Stimulated activated naive CD8-positive, alpha-beta T cell treated with anti-CD3 and anti-CD28 coated beads, Interleukin-15, amount 100 ng/mL, for 72 hours (primary cell): ENCODE measurements at regions not wholly inside any gene's neighbourhood (a gene's known extent, or its start where the extent isn't known, plus 50 kb on each side); places are given as distances from the start of the nearest gene placed in this dataset.
"Not testable (repeated sequence)": the region's sequence is repeated elsewhere in the genome, so short reads cannot be mapped to it uniquely, and the experiment has no call there.

Source experiments
- ATAC-seq: fragments of 150-1000 bp; cut with Tn5 transposase; 2 replicates; pipeline ENCODE4 v1.10.0; 2021; ENCODE audit warnings: mild to moderate bottlenecking, moderate library complexity
- DNase-seq, 2 donors: peaks; one replicate each; pipeline ENCODE4 v3.0.0; 2021 to 2022
- H3K27ac Mint-ChIP-seq, 2 donors: one replicate each; pipeline ENCODE4 v1.8.0; 2022; ENCODE audit warnings: mild to moderate bottlenecking in 2 of 2, mixed read lengths in 2 of 2, moderate library complexity in 2 of 2
- H3K27me3 Mint-ChIP-seq: one replicate; pipeline ENCODE4 v1.8.0; 2022; ENCODE audit warnings: mixed read lengths
- H3K4me1 Mint-ChIP-seq: one replicate; pipeline ENCODE4 v1.8.0; 2022; ENCODE audit warnings: mild to moderate bottlenecking, mixed read lengths
- H3K4me3 Mint-ChIP-seq, 2 donors: one replicate each; pipeline ENCODE4 v1.8.0; 2022; ENCODE audit warnings: mild to moderate bottlenecking in 2 of 2, mixed read lengths in 2 of 2, moderate library complexity in 1 of 2
- H3K9me3 Mint-ChIP-seq, 2 donors: one replicate each; pipeline ENCODE4 v1.8.0; 2022; ENCODE audit warnings: mixed read lengths in 2 of 2

DNA sequence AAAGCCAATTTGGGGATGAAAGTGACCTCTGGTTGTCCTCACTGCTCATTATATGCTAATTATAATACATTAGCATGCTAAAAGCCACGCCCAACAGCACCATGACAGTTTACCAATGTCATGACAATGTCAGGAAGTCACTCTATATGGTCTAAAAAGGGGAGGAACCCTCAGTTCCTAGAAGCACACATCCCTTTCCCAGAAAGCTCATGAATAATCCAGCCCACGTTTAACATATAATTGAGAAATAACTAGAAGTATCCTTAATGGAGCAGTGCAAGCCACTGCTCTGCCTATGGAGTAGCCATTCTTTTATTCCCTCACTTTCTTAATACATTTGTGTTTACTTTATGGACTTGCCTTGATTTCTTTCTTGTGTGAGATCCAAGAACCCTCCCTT, 215.3 kb downstream of the SPIN4 start:
- not testable (repeated sequence) for DNase-seq, H3K27me3 Mint-ChIP-seq, H3K9me3 Mint-ChIP-seq, H3K4me3 Mint-ChIP-seq, H3K27ac Mint-ChIP-seq, H3K4me1 Mint-ChIP-seq, ATAC-seq

GRCh38 chrX:63128509-63128908, 222.6 kb downstream of the SPIN4 start:
- Mint-ChIP-seq H3K4me3 (no peak overlapping the region), H3K9me3 (no peaks in the 10 kb centered on the region), H3K27me3 (no peaks in the 10 kb centered on the region), H3K4me1 (no peaks in the 10 kb centered on the region), H3K27ac (no peak overlapping the region)
- no peak for ATAC-seq
- DNase-seq: peak in 1 of 2 donors; percentile 11

- H3K27ac Mint-ChIP-seq: no peak overlapping the region
- DNase-seq (no peak), ATAC-seq (no peak)
- H3K9me3 Mint-ChIP-seq: no peaks in the 10 kb centered on the region
- no peaks in the 10 kb centered on the region for H3K27me3 Mint-ChIP-seq
- H3K4me3 Mint-ChIP-seq: no peak overlapping the region
- H3K4me1 Mint-ChIP-seq: no peaks in the 10 kb centered on the region
These were observed 235.9 kb downstream of the SPIN4 start for GRCh38 chrX:63115196-63115595.

- Mint-ChIP-seq H3K27me3 (no peaks in the 10 kb centered on the region), H3K4me1 (no peaks in the 10 kb centered on the region), H3K27ac (no peak overlapping the region), H3K9me3 (peaks cover 7 to 18% of the 10 kb centered on the region in 2 donors), H3K4me3 (no peak overlapping the region)
- no peak for ATAC-seq
- DNase-seq: no peak
These were observed 249.1 kb downstream of the SPIN4 start for GRCh38 chrX:63101879-63102620.

GRCh38 chrX:63058204-63058603, 292.9 kb downstream of the SPIN4 start:
- H3K4me1 Mint-ChIP-seq: no peaks in the 10 kb centered on the region
- no peak overlapping the region for H3K27ac Mint-ChIP-seq
- no peaks in the 10 kb centered on the region for H3K9me3 Mint-ChIP-seq
- DNase-seq: no peak
- H3K4me3 Mint-ChIP-seq: no peak overlapping the region
- H3K27me3 Mint-ChIP-seq: no peaks in the 10 kb centered on the region
- ATAC-seq: no peak

- Mint-ChIP-seq H3K27me3 (no peaks in the 10 kb centered on the region), H3K4me1 (no peaks in the 10 kb centered on the region), H3K27ac (no peak overlapping the region), H3K9me3 (no peaks in the 10 kb centered on the region), H3K4me3 (no peak overlapping the region)
- ATAC-seq: no peak
- DNase-seq: no peak
These were observed 300.9 kb downstream of the SPIN4 start for GRCh38 chrX:63050225-63050624.

DNA sequence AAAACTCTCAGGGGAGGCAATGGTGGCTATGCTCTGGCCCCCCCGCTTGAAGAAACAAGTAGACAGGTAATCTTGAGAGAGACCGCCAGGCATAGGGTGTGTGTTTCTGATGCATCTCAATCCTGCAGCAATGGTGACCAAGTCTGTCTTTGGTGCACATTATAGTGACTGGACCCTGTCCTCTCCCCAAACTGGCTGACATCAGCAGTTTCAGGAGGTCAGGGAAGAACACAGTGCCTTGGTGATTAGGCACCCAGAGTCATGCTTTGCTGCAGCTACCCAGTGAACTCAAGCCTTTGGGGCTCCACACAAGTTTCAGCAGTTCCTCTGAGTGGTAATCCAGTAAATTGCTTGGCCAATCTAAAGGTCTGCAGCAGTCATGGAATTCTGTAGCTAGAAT, 318.3 kb downstream of the SPIN4 start:
- ATAC-seq (no peak), DNase-seq (no peak)
- Mint-ChIP-seq H3K4me1 (no peaks in the 10 kb centered on the region), H3K9me3 (no peaks in the 10 kb centered on the region), H3K27me3 (no peaks in the 10 kb centered on the region), H3K4me3 (no peak overlapping the region), H3K27ac (no peak overlapping the region)

DNA sequence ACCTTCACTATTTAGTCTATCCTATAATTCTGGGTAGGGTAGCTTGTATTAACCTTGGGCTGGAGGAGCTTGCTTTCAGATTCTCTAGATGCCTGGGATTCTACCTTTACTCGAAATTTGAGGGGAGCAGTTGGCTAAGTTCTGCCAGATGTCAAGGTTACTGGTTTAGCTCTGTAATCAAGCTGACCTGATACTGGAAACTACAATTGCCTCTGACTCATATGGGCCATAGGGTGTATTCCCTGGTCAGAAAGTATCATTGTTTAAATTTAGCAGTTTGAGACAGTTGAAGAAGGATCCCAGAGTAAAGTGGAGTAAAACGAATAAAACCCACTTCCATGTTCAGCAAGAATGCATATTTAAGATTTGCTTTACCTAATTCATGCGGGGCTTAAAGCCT, 337.6 kb downstream of the SPIN4 start:
- no peak for ATAC-seq
- Mint-ChIP-seq H3K9me3 (peaks cover 0 to 6% of the 10 kb centered on the region in 2 donors), H3K4me3 (no peak overlapping the region), H3K27ac (no peak overlapping the region), H3K27me3 (no peaks in the 10 kb centered on the region), H3K4me1 (no peaks in the 10 kb centered on the region)
- no peak for DNase-seq

DNA sequence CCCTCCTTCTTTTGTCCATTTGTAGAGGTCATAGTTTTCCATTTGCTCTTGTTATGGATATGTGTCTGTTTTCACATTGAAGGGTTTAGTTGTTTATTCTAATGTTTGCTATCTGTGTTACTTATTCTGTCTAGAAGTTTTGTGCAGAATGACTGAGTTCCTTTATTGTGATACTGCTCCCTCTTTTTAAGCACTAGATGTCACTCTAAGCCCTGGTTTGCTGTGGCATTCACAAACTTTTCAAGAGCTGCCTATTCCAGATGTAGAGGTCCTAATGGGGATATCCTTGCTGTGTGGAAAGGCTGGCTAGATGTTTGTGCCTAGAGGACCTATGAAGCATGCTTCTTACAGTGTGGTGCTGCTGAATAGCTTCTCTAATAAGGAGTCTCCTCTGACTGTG, 338.6 kb downstream of the SPIN4 start:
- no peaks in the 10 kb centered on the region for H3K27me3 Mint-ChIP-seq
- peaks cover 0 to 6% of the 10 kb centered on the region in 2 donors for H3K9me3 Mint-ChIP-seq
- no peak overlapping the region for H3K27ac Mint-ChIP-seq
- ATAC-seq: no peak
- DNase-seq: no peak
- no peak overlapping the region for H3K4me3 Mint-ChIP-seq
- H3K4me1 Mint-ChIP-seq: no peaks in the 10 kb centered on the region

GRCh38 chrX:63000196-63000595, 350.9 kb downstream of the SPIN4 start:
- H3K27me3 Mint-ChIP-seq, H3K4me3 Mint-ChIP-seq, H3K4me1 Mint-ChIP-seq, DNase-seq, H3K27ac Mint-ChIP-seq, ATAC-seq, H3K9me3 Mint-ChIP-seq: not testable (repeated sequence)
